Choroid plexus epithelial cell (primary cell): ENCODE measurements at regions not wholly inside any gene's neighbourhood (a gene's known extent, or its start where the extent isn't known, plus 50 kb on each side); places are given as distances from the start of the nearest gene placed in this dataset.
"Not testable (repeated sequence)": the region's sequence is repeated elsewhere in the genome, so short reads cannot be mapped to it uniquely, and the experiment has no call there.

ENCODE experiments used
- DNase-seq: peaks from one replicate; pipeline ENCODE4 v3.0.0-alpha.2; 2010; ENCODE audit warnings: low read depth
- H3K4me3 ChIP-seq: 2 replicates; pipeline ENCODE4 v1.5.1; 2011; ENCODE audit warnings: low read depth, mild to moderate bottlenecking, control low read depth, low read length, moderate library complexity
- TF ChIP-seq, protein P1 (sequence below): conservative IDR thresholded peaks from 2 replicates; pipeline ENCODE4 v1.5.1; 2011; ENCODE audit warnings: low read depth, mild to moderate bottlenecking, control low read depth, inconsistent platforms, low read length, moderate library complexity

DNA sequence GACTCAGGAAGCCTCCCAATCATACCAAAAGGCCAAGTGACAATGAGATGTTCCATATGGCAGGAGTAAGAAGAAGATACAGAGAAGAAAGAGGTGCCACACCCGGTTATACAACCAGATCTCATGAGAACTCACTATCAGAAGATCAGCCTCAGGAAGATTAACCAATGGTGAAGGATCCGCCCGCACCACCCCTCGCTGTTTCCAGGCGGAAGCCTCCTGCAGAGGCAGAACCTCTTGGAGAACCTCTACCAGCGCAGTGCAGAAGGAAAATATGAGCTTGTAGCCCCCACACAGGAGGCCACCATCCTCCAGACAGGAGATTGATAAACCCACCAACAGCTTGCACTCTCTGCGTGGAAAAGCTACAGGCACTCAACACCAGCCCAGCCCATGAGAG is 245.1 kb downstream of the POTED start:
- no peak overlapping the region for H3K4me3 ChIP-seq
- TF ChIP-seq, protein P1, sequence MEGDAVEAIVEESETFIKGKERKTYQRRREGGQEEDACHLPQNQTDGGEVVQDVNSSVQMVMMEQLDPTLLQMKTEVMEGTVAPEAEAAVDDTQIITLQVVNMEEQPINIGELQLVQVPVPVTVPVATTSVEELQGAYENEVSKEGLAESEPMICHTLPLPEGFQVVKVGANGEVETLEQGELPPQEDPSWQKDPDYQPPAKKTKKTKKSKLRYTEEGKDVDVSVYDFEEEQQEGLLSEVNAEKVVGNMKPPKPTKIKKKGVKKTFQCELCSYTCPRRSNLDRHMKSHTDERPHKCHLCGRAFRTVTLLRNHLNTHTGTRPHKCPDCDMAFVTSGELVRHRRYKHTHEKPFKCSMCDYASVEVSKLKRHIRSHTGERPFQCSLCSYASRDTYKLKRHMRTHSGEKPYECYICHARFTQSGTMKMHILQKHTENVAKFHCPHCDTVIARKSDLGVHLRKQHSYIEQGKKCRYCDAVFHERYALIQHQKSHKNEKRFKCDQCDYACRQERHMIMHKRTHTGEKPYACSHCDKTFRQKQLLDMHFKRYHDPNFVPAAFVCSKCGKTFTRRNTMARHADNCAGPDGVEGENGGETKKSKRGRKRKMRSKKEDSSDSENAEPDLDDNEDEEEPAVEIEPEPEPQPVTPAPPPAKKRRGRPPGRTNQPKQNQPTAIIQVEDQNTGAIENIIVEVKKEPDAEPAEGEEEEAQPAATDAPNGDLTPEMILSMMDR = no peak

DNA sequence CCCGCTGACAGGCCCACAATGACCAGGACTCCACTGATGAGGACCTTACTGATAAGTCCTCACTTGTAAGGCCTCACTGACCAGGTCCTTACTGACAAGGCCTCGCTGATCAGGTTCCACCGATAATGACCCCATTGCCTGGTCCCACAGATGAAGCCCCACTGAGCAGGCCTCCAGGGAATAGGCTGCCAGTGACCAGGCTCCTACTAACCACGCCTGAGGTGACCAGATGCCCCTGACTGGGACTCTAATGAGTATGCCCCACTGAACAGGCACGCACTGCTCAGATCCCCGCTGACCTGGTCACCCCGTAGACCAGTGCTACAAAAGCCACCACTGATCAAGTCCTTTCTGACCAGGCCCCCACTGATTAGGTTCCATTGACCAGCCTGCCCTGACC is 241.2 kb downstream of the POTED start:
- not testable (repeated sequence) for H3K4me3 ChIP-seq, DNase-seq

More for the DNA sequence above, 245.1 kb downstream of the POTED start:
- no peak for DNase-seq

DNA sequence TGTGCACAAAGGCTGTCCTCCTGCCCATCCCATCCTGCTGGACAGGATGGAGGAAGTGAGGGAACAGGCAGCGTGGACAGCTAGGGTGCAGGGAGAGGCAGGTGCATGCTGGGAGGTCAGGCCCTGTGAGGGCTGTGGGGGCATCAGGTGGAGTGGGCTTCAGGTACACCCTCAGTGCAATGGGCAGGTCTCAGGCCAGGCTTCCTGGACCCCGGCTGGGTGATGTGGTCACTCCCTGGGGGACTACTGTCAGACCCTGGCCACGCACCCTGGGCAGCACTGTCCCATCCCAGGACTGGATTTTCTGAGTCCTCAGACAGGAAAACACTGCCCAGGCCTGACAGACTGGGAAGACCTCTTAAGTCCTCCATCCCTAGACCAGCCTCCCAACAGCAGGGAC is 239.9 kb downstream of the POTED start:
- H3K4me3 ChIP-seq, DNase-seq: not testable (repeated sequence)

DNA sequence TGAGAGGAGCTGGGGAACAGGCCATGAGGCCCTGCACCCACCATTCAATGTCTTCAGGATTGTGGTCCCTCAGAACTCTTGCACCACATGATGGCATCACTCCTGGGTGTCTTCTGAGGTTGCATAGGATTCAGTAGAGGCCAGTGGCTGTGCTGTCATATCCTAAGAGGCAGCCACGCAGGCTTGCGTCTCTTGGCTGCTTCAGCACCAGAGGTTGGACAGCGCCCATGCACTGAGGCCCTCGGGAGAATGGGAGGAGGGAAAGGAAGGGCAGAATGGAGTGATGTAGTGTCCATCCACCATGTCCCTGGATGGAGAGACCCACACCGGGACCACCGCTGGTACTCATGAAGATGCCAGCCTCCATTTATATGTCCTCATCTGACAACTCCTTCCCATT is 237.1 kb downstream of the POTED start:
- DNase-seq, H3K4me3 ChIP-seq: not testable (repeated sequence)

DNA sequence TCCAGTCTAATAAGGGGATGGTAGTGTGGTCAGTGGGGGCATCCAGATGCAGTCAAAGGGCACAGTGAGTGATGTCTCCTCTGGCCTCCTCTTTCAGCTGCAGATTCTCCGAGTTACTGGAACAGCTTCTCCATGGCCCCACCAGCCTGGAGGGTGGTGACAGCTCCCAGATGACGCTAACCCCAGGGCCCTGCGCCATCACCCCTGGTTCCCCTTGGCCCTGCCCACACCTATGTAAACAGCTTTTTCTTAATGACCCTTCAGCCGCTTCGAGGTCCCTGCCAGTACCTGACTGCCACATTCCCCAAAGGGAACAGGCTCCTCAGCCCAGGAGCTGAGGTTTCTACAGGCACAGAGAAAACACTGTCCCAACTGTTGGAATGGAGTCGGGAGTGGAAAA is 235.0 kb downstream of the POTED start:
- not testable (repeated sequence) for H3K4me3 ChIP-seq, DNase-seq

DNA sequence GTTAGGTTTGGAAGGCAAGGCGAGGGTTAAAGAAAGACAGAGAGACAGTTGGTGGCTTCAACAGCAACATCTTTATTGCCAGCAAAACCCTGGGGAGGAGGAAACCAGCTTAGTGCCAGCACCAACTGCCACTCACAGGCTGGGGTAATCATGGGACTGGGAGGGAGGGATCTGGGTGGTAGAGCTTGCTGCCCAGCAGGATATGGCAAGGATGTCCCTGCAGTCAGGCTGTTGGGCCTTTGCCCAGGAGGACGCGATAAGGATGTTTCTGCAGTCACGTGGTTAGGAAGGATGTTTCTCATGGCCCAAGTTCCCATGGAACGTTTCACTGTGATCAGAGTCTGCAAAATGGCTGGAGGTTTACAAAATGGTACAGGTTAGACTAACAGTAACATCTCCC is 233.5 kb downstream of the POTED start:
- not testable (repeated sequence) for H3K4me3 ChIP-seq, DNase-seq

DNA sequence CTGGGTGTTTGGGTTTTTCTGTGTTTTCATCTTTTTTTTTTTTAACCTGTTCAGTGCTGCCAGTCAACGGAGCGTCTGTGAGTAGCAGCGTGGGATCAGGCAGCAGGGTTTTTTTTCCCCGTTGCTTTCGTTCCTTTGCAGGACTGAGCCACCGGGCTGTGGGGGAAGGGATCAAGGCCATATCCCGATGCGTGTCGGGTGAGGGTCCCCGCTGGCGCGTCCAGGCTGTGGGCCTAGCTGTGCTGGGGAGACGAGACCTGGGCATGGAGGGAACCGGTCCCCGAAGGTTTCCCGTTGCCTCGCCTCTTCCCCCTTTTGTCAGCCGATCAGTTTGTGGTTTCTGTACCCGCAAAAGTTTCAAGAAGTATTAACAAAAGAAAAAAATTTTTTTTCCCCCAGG is 218.1 kb downstream of the POTED start:
- not testable (repeated sequence) for DNase-seq, H3K4me3 ChIP-seq

DNA sequence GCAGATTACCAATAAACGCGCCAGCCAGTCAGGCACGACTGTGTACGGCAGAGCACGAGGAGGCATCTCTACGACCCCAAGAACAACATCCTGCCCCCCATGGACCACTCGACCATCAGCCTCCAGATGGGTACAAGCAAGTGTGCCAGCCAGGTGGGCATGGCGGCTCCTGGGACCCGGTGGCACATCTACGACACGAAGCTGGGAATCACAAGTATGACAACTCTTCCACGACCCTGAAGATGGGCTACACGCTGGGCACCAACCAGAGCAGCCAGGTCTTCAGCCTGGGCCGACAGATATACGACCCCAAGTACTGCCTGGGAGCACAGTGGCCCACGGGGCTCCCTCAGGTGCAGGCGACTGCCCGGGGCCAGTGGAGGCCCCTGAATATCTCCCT is 217.6 kb downstream of the POTED start:
- DNase-seq = no peak
- TF ChIP-seq, protein P1 = no peak
- no peak overlapping the region for H3K4me3 ChIP-seq

DNA sequence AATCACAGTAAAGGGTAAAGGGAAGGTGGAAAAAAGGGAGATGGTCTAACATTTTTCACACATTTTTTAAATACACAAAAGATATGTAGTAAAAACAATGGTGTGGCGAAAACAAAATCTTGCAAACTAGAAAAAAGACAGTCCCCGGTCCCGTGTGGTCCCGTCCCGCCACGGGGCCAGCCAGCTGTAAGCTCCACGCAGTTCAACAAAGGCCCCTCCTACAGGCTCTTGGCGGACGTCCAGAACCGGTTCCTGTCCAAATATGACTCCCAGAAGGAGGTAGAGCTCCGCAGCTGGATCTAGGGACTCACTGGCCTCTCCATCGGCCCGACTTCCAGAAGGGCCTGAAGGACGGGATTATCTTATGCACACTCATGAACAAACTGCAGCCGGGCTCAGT is 216.9 kb downstream of the POTED start:
- not testable (repeated sequence) for DNase-seq, H3K4me3 ChIP-seq

DNA sequence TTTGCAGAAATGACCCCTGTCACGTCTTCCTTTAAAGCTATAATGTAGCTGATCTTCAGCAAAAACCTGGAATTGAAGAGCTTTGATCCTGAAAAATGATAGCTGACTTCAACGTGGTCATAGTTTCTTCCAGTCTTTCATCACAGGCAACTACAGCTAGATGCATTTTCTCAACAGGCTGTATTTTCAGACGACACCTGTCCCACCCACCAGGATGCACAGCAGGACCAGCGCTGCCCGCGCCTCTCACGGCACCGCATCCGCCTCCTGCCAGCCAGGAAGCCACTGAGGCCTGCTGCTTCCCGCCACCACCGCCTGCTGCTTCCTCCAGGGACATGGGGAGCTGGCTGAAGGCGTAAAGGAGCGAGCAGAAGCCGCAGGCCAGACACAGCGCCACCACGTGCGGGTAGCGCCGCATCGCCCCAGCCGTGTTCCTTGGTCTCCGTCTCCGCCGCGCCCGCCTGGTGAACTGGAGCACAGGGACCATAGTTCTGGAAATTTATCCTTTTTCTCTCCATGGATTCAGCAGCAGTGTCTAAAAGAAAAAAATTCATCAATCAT is 215.7 kb downstream of the POTED start:
- DNase-seq, H3K4me3 ChIP-seq: not testable (repeated sequence)

DNA sequence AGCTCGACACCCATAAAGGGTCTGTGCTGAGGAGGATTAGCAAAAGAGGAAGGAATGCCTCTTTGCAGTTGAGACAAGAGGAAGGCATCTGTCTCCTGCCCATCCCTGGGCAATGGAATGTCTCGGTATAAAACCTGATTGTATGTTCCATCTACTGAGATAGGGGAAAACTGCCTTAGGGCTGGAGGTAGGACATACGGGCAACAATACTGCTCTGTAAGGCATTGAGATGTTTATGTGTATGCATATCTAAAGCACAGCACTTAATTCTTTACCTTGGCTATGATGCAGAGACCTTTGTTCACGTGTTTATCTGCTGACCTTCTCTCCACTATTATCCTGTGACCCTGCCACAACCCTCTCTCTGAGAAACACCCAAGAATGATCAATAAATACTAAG is 210.7 kb downstream of the POTED start:
- DNase-seq, H3K4me3 ChIP-seq: not testable (repeated sequence)

DNA sequence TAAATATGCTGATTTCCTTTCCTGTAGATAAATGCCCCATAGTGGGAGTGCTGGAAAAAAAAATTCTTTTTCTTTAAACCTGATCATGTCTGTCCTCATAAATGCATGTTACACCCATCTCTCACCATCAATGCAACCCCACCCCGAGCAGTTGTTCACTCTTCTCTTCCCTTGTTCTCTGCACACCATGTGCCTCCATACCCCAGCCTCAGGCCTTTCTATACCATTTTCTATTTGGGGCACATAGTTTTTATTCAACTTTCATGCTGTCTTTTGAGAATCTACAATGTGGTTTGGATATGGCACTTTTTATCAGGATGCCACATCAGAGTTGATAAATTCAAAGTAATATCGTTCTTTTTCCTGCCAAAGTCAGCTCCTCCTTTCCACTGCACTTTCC is 202.6 kb downstream of the POTED start:
- not testable (repeated sequence) for DNase-seq, H3K4me3 ChIP-seq

DNA sequence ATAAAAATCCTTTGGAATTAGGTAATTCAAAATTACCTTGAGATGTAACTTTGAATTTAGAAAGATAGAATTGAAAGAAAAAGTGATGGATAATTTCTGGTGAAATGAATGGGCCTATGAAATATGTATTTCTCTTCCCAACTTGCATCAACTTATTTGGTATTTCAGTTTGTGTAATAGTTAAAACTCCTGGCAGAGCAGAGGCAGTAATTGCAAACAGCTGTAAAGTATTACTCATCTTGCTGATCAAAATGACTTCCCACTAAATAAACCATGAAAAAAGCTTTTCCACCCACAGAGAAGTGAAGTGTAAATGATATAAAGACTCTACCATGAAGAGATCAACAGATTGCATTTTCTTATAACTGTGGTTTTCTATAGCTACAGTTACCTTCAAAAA is 201.0 kb downstream of the POTED start:
- DNase-seq = not testable (repeated sequence)

DNA sequence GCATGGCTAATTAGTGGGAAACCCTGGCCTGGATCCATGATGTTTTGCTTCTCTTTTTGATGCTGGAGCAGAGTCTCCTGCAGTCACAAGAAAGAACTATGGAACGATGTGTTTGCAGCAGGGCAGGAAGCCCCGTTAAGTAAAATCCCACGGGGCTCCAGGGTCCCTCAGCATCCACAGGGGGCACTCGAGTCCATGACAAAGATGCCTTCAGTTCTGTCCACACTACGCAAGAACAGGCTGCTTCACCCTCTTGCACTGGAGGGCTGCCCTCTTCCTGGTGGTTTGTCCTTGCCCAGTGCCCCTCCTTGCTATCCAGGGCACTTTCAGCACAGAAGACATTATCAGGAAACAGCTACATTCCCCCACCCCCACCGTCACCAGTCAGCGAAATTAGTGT is 196.9 kb downstream of the POTED start:
- not testable (repeated sequence) for DNase-seq

More for the DNA sequence above, 201.0 kb downstream of the POTED start:
- H3K4me3 ChIP-seq = not testable (repeated sequence)

DNA sequence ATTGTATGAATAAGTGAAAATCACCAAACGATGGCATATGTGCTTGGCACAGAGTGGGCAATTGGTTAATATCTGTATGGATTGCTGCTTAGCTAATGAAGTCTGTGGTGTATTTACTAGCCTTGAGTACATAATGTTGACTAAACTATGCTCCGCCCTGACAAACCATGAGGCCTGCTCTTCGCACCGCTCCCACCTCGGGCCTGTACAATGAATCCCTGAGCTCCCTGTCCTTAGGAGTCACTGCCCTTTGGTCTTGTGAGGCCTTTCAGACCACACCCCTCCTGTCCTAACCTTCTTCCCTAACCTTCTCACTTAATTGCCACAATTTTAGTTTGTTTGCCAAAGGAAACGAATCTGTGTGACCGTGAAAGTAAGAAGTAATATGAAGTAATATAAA is 193.2 kb downstream of the POTED start:
- not testable (repeated sequence) for DNase-seq, H3K4me3 ChIP-seq

More for the DNA sequence above, 196.9 kb downstream of the POTED start:
- not testable (repeated sequence) for H3K4me3 ChIP-seq
